ENCODE measurements at regions not wholly inside any gene's neighbourhood (a gene's known extent, or its start where the extent isn't known, plus 50 kb on each side); places are given as distances from the start of the nearest gene placed in this dataset.

DNA sequence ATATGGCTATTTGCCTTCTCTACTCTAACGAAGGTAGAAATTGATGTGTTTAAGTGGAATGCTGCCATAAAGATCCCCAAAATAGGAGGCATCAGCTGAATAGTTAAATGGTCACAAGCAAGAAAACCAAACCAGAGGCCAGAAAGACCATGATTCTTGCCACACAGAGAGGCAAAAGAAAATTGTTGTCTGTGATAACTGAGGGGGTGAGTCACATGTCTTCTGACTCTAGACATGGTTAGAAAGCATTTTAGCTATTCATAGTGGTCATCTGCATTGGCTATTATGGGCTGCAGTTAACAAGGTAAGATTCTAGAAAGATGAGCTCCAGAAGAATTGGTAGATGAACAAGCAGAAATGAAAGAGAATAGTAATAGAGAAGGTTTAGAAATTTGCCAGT lies 361.4 kb upstream of the NPSR1 start:
- no peak overlapping the region for H4K5ac ChIP-seq (ENCODE audit: insufficient read length, low read depth, low read length)
- H3K4me2 ChIP-seq (ENCODE audit: insufficient read depth in 1 of 2, low read depth in 2 of 2, low read length in 2 of 2) = no peak overlapping the region
- H3K4me1 ChIP-seq (replicated peaks in 1 of 4; ENCODE audit: control insufficient read depth in 3 of 4, insufficient read depth in 4 of 4, low read length in 3 of 4) = peaks cover 0 to 8% (median 3%) of the 10 kb centered on the region in 4 experiments; a peak in 2 of 7 replicates
- no peaks in the 10 kb centered on the region for H3K36me3 ChIP-seq (ENCODE audit: control insufficient read depth in 2 of 4, insufficient read depth in 4 of 4, low read length in 3 of 4)
- H2BK12ac ChIP-seq (ENCODE audit: low read depth, low read length) = no peak overlapping the region
- no peak overlapping the region for H3K27ac ChIP-seq (ENCODE audit: low read depth, low read length)
- no peak overlapping the region for H4K8ac ChIP-seq (ENCODE audit: extremely low read depth, insufficient read depth, low read length)
- H3K18ac ChIP-seq (ENCODE audit: extremely low read depth, low read length) = no peak overlapping the region
- H3K79me1 ChIP-seq (ENCODE audit: low read depth, low read length) = no peaks in the 10 kb centered on the region
- DNase-seq (ENCODE audit: low read depth in 1 of 2, low spot score in 2 of 2) (no peak), FAIRE-seq (no peak)
- H3K23ac ChIP-seq (ENCODE audit: insufficient read length) = no peak overlapping the region
- H4K20me1 ChIP-seq (replicated peaks in 1 of 2; ENCODE audit: control insufficient read depth in 1 of 2, insufficient read depth in 2 of 2, low read length in 2 of 2) = no peaks in the 10 kb centered on the region
- H2AFZ ChIP-seq (ENCODE audit: low read length) = no peak overlapping the region
- H3K4ac ChIP-seq (replicated peaks; ENCODE audit: insufficient read length, low read depth, low read length) = no peak overlapping the region
- H3K4me3 ChIP-seq (ENCODE audit: extremely low read depth in 1 of 4, insufficient read depth in 2 of 4, low read depth in 3 of 4, low read length in 4 of 4) = no peak overlapping the region
- no peak overlapping the region for H3K9ac ChIP-seq (replicated peaks in 1 of 4; ENCODE audit: extremely low read depth in 1 of 4, low read depth in 3 of 4, low read length in 3 of 4)
- H2BK20ac ChIP-seq (ENCODE audit: low read length) = no peak overlapping the region
- ChIA-PET CTCF (ENCODE audit: partially characterized antibody) (no interaction called here), POLR2A (ENCODE audit: partially characterized antibody) (no interaction called here)
- H3K79me2 ChIP-seq (ENCODE audit: control insufficient read depth in 1 of 2, insufficient read depth in 2 of 2, low read length in 2 of 2) = no peaks in the 10 kb centered on the region
- no peak overlapping the region for H3K56ac ChIP-seq (replicated peaks; ENCODE audit: insufficient read length, low read depth, low read length)
- no peak overlapping the region for H4K91ac ChIP-seq (replicated peaks; ENCODE audit: insufficient read length, low read length)
- TF ChIP-seq KDM5A (IDR thresholded peaks at IDR 0.05; ENCODE audit: low read length) (no peak), SP4 (IDR thresholded peaks at IDR 0.05; ENCODE audit: low read length) (no peak)
- H2BK5ac ChIP-seq (ENCODE audit: low read depth, low read length) = no peak overlapping the region
- no peak overlapping the region for H2BK15ac ChIP-seq (ENCODE audit: low read length)
- H2AK5ac ChIP-seq (ENCODE audit: low read depth, low read length) = no peak overlapping the region
- no peaks in the 10 kb centered on the region for H3K9me3 ChIP-seq (ENCODE audit: insufficient read depth in 2 of 2, low read depth in 1 of 2, low read length in 1 of 2)
- 83% methylated on average over 1 of the region's 1 CpG; no CpG with 5 or more reads in 1 of the 2 experiments for whole genome bisulfite sequencing, 2 experiments (ENCODE audit: extremely low coverage in 1 of 2, insufficient coverage in 1 of 2, insufficient read length in 1 of 2, insufficient replicate concordance in 2 of 2, low coverage in 1 of 2, low lambda C conversion rate in 2 of 2, missing lambda C conversion rate in 1 of 2)
- H2BK120ac ChIP-seq (replicated peaks; ENCODE audit: low read depth, low read length) = no peak overlapping the region
- H3K14ac ChIP-seq (ENCODE audit: insufficient read length) = no peak overlapping the region
- no peaks in the 10 kb centered on the region for H3K27me3 ChIP-seq (replicated peaks in 1 of 4; ENCODE audit: control insufficient read depth in 3 of 4, extremely low read depth in 1 of 4, insufficient read depth in 3 of 4, low read length in 3 of 4)
- no peaks in the 10 kb centered on the region; the same call in 1 of the 2 replicates for H3K23me2 ChIP-seq (ENCODE audit: low read depth, low read length)

Data from H1 (cell line).